NCI-H82 treated with DMSO at 0.1 percent for 48 hours (cell line): ENCODE measurements at regions not wholly inside any gene's neighbourhood (a gene's known extent, or its start where the extent isn't known, plus 50 kb on each side); places are given as distances from the start of the nearest gene placed in this dataset.
A peak's percentile ranks its signal among the peaks of the same experiment; 100 is the strongest.

Experiments used
- DNase-seq: peaks from one replicate; lab custom pipeline; 2025; ENCODE audit not compliant: unreplicated experiment; lab: John Stamatoyannopoulos, UW

GRCh38 chr5:65068410-65068809 is 299.7 kb downstream of the CWC27 start:
- no peak for DNase-seq

GRCh38 chr5:65070026-65070425 is 301.3 kb downstream of the CWC27 start:
- DNase-seq = no peak

- DNase-seq = no peak
Measured at GRCh38 chr5:65072850-65073249, 304.1 kb downstream of the CWC27 start.

DNA sequence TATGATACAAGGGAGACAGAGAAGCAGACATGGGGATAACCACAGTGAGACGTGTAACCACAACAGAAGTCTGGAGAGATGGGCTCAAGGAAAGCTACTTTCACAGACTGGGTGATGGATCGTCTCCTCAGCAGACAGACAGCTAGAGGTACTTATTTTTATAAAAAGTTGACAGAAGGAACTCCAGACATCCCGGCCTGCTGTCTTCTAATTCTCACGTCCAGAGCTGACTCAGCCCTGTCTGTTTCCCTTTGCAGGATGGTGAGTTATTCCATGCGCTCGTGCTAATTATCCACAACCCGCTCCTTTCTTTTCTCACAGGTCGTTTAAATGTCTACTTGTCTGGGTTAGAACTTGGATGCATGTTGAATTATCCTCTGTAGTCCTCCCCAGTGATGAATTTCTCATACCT is 304.5 kb downstream of the CWC27 start:
- DNase-seq = peak; percentile 8

DNA sequence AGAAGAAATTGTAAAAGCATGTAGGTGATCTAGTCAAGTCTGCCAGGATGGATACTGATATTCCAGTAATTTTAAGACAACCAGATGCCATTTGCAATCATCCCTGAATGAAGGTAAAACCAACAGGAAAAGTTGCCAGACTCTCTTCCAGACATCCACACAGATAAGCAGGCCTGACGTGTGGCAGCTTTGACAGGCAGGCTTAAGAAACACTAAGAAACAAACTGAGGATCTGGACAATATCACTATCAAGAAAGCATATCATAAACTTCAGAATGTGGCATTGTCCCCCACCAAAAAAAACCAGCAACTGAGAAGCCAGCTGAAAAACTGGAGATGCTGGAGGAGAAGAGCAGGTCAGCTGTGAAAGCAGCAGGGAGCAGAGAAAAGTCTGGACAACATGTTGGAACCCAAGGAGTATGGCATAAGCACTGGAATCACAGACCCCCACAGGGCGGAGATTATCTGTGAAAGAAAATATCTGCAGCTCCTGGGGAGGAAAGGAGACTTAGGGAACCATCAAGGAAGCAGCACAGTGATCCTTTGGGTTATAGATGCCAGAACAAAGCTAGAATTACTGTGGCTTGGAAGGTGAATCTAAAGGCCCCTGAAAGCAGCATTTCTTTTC is 307.0 kb downstream of the CWC27 start:
- no peak for DNase-seq

DNA sequence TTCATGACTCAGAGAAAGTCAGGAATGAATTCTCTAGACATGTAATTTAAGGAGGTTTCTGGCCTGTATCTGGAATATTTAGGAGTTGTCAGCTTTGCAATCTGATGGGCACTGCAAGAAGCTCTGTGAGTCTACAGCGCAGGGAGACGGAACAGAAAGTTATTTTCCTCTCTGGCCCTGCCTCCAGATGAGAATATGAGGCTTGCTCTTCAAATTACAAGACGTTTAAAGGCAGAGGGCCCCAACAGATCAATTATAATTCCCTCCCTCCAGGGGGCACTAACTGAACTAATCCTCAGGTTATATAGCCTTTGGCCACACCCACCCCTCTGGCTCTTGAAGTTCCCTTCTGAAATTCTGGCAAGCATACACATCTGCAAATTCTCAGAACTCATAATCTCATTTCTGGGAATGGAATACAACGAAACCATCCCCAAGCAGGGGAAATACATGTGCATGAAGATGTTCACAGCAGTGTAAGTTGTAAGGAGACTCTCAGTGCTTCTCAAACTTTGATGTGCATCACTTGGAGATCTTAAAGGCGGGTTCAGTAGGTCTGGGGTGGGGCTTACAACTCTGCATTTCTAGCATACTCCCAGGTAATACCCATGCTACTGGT is 307.6 kb downstream of the CWC27 start:
- DNase-seq = peak; percentile 41

- DNase-seq = no peak
Measured at GRCh38 chr5:65077653-65078052, 308.9 kb downstream of the CWC27 start.

DNA sequence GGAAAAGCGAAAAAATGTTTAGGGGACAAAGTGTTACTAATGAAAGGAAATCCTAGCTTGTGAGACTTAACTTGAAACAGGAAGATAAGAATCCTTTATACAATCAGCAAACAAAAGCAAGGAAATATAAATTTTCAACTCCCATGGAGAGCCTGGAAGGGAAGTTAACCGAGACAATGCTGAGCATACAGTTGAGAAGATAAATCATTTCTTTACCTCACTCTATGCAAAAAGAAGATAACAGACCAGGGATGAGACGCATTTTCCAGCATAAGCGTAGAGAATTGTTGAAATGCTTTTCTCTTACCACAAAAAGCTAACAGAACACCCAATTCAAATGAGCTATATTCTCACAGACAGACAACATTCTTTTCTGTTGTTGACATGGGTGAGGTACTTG is 309.6 kb downstream of the CWC27 start:
- no peak for DNase-seq

- DNase-seq = no peak
Measured at GRCh38 chr5:65081071-65081470, 312.3 kb downstream of the CWC27 start.

DNA sequence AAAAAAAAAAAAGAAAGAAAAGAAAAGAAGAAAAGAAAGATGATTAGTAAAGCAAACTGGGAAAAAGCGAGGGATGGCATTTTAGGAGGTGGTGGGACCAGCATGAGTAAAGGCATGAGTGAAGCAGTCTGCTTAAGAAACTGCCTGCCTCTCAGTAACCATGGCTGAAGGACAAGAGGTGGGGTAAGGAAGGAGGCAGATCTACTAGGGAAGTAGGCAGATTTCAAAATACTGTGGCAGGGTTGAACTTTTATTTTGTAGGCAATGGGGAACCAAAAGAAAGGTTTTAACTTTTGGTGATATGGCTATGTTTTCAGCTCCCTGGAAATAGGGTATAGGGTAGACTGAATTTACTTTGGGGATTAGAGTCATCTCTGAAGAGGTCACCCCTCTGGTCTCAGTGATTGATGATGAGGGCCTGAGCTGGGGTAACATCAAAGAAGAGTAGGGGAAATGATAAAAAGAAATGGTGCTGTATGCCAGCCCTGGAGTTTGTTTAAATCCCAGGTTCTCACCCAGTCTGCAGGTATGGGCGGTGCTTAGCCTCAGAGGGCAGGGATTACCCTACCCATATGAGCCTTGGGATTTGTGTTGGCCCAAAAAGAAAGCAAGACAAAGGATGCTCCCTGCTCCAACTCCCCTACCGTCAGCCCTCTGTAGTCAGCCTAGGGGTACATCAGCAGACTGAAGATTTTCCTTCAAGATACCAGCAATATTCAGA is 316.2 kb downstream of the CWC27 start:
- no peak for DNase-seq

GRCh38 chr5:65085516-65085850 is 316.8 kb downstream of the CWC27 start:
- no peak for DNase-seq

DNA sequence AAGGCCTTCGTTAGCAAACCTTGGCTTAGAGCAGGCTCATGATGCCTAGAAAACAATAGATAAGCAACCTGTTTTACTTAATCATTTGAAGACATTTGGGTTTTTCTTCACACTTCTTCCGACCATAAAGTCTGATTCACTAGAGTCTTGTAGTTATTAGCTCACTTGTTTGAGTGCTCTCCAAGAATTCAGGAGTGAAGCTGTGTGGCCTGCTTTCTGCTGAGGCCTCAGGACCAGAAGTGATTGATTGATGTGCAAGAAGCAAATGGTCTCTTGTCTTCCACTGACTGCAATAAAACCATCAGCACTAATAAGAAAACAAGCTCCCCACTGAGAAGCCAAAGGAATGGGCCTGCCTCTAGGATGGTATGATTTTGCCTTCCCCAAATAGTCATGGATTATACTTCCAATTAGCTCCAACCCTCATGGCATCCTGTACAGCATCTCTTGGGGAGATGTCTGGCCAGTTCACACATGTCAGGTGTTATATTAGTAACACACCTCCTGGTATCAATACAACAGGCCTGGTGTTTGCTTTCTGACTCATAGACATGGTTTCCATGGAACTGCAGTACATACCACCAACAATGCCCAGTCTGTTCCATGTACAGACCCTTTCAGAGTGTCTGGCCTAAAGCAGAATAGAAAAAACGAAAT is 317.6 kb downstream of the CWC27 start:
- no peak for DNase-seq

- no peak for DNase-seq
Measured at GRCh38 chr5:65087154-65087553, 318.4 kb downstream of the CWC27 start.

- DNase-seq = no peak
Measured at GRCh38 chr5:65094279-65094678, 325.5 kb downstream of the CWC27 start.

DNA sequence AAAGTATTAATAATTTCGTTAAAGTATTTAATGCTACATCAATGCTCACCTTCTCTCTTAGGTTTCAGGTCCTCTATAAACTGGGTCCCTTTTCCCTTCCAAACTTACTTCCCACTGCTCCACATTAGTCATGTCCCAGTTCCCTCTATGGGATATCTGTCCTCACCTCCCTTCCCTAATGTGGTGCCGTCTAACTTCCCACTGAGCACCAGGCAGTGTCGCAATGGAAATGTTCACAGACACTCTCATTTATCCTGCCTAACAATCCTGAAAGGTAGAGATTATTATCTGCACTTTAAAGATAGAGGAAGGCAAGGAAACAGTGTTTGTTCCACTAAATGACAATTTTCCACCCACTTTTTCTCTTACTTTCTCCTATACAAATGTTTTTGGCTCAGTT is 329.7 kb downstream of the CWC27 start:
- DNase-seq = no peak
